HG03571 (cell line): ENCODE measurements at regions not wholly inside any gene's neighbourhood (a gene's known extent, or its start where the extent isn't known, plus 50 kb on each side); places are given as distances from the start of the nearest gene placed in this dataset.
A peak's percentile ranks its signal among the peaks of the same experiment; 100 is the strongest.

Source experiments
- ATAC-seq: cut with Tn5 transposase; IDR thresholded peaks from one replicate; pipeline ENCODE4 v1.9.1; 2021; ENCODE audit not compliant: unreplicated experiment

- ATAC-seq, result no peak
Observed at GRCh38 chrX:130974323-130974722, 71.3 kb upstream of the ENOX2 start.

DNA sequence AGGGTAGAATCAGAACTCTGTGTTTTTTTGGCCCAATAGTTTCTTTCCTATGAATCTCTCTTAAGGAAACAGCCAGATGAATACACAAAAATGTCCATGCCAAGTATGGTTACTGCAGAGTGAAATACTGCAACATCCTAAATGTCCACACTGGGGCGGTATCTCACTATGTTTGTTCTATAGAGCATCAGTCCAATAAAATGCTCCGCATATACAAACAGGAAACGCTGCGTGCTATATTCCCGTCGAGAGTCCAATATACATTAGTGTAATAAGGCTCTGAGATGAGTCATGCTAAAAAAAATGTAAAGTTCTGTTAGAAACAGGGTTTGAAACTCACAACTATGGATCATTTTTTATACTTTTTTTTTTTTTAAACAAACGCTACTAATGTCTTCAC lies 72.9 kb upstream of the ENOX2 start:
- ATAC-seq, result peak; percentile 57

- no peak for ATAC-seq
Observed at GRCh38 chrX:130981836-130982235, 76.3 kb upstream of the ARHGAP36 start.

GRCh38 chrX:130984782-130985181 lies 73.4 kb upstream of the ARHGAP36 start:
- no peak for ATAC-seq

DNA sequence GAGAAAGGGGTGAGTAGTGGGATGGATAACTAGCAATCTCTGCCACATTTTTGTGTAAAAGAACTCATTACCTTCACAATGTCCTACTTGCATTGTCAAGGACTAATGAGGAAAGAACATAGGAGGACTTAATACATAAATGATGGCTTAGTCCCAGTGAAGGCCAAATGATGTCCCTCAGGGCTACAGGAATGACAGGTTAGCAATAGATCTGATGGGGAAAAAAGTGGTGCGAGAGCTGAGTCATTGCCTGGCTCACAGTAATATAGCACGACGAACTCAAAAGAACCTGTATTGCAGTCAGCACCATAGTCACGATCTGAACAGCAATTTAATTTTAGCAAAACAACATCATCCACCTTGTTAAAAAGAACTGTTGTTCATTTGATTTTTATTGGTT lies 70.9 kb upstream of the ARHGAP36 start:
- ATAC-seq, result no peak

DNA sequence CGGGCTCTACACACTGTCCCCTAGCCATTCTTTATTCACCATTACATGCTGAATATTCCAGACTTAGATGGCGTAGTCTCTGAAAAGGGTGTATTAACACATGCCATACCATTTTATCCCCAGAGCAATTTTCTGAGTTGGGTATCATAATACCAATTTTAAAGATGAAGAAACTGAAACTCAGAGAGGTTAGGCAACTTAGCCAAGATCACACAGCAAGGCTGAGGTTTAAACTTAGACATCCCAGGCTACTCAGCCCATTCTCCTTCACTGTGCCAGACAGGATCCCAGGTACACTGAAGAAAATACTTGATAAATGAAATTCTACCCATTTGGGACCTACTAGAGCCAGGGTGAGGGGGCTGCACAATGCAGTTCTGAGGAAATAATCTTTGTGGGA lies 67.4 kb upstream of the ARHGAP36 start:
- no peak for ATAC-seq

DNA sequence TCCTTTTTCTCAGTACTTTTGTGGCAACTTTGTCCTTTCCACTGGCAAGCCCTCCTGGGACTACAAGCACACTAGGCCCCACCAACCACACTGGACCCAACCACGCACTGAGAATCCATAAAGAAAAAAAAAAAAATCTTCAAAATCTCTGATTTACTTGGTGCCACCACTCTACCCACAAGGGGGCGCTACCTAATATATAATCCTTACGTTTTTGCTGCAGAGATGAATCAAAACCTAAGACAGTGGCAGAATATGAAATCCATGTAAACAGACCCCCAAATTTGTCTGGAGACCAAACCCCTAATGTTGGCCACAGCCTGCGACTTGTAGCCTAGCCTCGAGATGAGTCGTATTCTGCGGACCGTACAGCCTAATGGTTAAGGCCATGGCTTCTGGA lies 63.5 kb upstream of the ARHGAP36 start:
- ATAC-seq, result no peak

DNA sequence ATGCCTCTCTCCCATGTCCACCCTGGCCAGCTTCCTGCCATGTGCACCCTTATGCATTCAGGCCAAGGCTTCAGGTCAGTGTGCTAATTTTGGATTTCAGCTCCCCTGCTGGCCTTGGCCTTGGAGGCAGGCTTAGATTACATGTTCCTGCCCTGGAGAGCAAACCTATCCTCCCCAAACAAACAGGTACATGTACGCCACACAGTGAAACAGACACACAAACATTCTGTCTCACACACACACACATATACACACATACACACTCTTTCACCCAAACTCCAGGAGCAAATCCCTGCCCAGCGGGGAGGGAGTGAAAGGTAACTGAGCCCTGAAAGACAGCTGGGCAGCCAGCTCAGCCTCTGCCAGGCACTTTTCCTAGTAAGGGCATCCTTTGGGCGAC lies 62.7 kb upstream of the ARHGAP36 start:
- ATAC-seq, result no peak

DNA sequence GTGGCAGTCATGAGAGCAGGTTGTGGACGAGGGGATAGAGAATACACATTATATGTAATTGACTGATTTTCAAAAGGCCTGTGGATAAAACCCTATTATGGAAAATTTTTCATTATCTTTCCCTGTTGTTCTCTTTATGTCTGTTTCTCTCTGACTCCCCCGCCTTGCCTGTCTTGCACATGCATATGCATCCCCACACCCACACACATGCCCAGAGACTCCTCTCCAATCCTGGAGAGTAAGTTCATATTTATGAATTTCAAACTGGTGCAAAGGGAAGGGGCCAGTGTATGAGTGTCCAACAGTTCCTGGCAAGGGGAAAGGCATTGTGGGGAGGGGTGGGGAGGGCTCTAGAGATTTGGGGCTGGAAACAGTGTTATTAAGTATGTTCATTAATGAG lies 60.8 kb upstream of the ARHGAP36 start:
- no peak for ATAC-seq

GRCh38 chrX:130999360-130999759 lies 58.8 kb upstream of the ARHGAP36 start:
- no peak for ATAC-seq
